Natural killer cell (primary cell): ENCODE measurements at regions not wholly inside any gene's neighbourhood (a gene's known extent, or its start where the extent isn't known, plus 50 kb on each side); places are given as distances from the start of the nearest gene placed in this dataset.

Source experiments
- ATAC-seq, 3 donors: fragments of 150-1000 bp in 2 of 3; fragments of 200-7000 bp in 1 of 3; cut with Tn5 transposase; 1 replicate in 1 of 3; 2 replicates in 2 of 3; pipeline ENCODE4 v1.10.0; 2021; ENCODE audit warnings: mild to moderate bottlenecking in 2 of 3, moderate library complexity in 2 of 3
- DNase-seq, 2 donors: peaks; one replicate each; pipeline versions ENCODE4 v3.0.0 to v3.0.0-alpha.2; 2013 to 2021; ENCODE audit warnings: mixed read lengths in 1 of 2
- H3K27ac ChIP-seq: one replicate; pipeline ENCODE4 v1.5.1; 2013; ENCODE audit warnings: mild to moderate bottlenecking, low read length
- H3K27me3 ChIP-seq: one replicate; pipeline ENCODE4 v1.6.1; 2013; ENCODE audit warnings: low read length; ENCODE audit not compliant: control insufficient read depth, insufficient read depth
- H3K36me3 ChIP-seq: one replicate; pipeline ENCODE4 v1.6.1; 2013; ENCODE audit warnings: low read length; ENCODE audit not compliant: control insufficient read depth, insufficient read depth
- H3K4me1 ChIP-seq: one replicate; pipeline ENCODE4 v1.6.1; 2013; ENCODE audit warnings: low read length; ENCODE audit not compliant: control insufficient read depth, insufficient read depth
- H3K4me3 ChIP-seq: one replicate; pipeline ENCODE4 v1.5.1; 2013; ENCODE audit warnings: low read length
- H3K9me3 ChIP-seq: one replicate; pipeline ENCODE4 v1.6.1; 2013; ENCODE audit warnings: low read length; ENCODE audit not compliant: control insufficient read depth, insufficient read depth
- H3K27ac Mint-ChIP-seq, 2 donors: one replicate each; pipeline ENCODE4 v1.8.0; 2022; ENCODE audit warnings: mild to moderate bottlenecking in 2 of 2, mixed read lengths in 2 of 2, moderate library complexity in 1 of 2
- H3K27me3 Mint-ChIP-seq, 2 donors: one replicate each; pipeline ENCODE4 v1.8.0; 2022; ENCODE audit warnings: low read depth in 2 of 2, mixed read lengths in 2 of 2
- H3K36me3 Mint-ChIP-seq: one replicate; pipeline ENCODE4 v1.8.0; 2022; ENCODE audit warnings: mixed read lengths
- H3K4me1 Mint-ChIP-seq, 2 donors: one replicate each; pipeline ENCODE4 v1.8.0; 2022; ENCODE audit warnings: mixed read lengths in 2 of 2
- H3K4me3 Mint-ChIP-seq: one replicate; pipeline ENCODE4 v1.8.0; 2022; ENCODE audit warnings: mild to moderate bottlenecking, moderate library complexity, mixed read lengths
- H3K9me3 Mint-ChIP-seq, 2 donors: one replicate each; pipeline ENCODE4 v1.8.0; 2022; ENCODE audit warnings: mixed read lengths in 2 of 2
- WGBS: methylation state at CpG from one replicate; pipeline ENCODE4 v1.1.7; 2013; ENCODE audit warnings: missing lambda C conversion rate; ENCODE audit not compliant: insufficient coverage; 5-methylcytosine and 5-hydroxymethylcytosine counted together
- intact Hi-C: fragments of 100-400 bp; cut with micrococcal nuclease; formaldehyde crosslinking; loops from one replicate; pipeline ENCODE4 v1.14.2; 2022
- TF ChIP-seq, protein P1 (sequence below): fragments of 200-600 bp; IDR thresholded peaks from one replicate; pipeline ENCODE4 v1.8.0; 2022; ENCODE audit warnings: antibody characterized with exemption

DNA sequence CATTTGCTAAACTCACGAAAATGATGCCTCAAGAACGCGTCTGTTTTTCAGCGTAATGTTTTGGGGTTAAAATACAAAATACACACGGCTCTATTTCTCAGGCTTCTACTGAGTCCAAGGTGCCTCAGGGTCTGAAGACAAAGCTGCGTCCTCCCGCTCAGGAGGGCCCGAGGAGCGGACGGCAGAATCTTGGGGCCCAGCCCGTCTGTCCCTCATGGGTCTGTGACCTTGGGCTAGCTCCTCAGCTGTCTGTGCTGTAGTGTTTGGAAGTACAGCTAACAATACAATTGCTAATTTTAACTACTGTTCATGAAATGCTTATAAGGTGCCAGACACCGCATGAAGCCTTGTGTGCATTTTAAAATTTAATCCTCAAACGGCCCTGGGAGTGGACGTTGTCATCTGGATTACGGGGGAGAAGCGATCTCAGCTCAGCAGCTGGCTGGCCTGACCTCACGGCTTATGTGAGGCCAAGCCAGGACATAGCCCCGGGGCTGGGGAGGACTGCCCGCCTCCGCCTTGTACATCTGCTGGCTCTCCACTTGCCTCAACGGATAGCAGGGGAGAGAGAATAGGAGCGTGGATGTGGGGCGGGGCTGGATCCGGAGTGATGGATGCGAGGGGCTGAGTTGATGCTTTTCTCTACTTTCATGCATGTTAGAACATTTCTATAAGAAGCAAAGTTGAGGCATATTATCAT, 357.4 kb downstream of the GLRX3 start:
- H3K4me3 ChIP-seq = no peak overlapping the region
- WGBS = 91% methylated on average over 24 of the region's 25 CpGs

DNA sequence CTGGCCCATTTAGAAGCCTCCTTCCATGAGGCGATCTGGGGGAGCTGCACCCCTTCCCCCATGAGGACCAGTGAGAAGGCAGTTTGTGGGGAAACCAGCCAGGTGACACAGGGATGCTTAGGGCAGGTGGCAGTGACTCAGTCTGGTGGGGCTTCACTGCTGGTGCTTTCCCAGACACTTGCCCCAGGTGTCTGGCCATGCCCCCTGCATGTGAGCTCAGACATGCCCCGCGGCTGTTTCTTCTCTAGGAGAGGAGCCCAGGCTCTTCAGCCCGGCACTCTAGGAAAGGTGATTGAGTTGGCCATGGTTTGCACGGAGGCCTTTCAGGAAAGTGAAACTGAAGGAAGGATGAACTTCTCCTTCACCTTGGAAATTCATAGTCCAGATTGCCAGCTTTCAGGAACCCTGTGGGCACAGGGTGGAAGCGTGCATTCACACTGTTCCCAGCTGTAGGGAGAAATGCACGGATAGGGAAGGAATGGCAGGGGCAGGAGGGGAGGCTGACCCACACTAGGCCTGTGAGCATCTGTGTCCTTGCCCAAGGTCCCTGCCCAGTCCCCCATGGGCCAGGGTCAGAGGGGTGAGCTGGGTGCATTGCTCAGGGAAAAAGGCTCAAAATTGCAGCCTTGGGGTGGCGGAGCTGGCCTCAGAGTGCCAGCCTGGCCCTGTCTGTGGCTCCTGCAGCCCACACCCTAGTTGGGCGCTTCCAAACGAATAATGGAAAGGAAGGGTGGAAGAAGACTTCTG, 359.1 kb downstream of the GLRX3 start:
- H3K4me3 Mint-ChIP-seq = no peak overlapping the region
- no peaks in the 10 kb centered on the region for H3K27me3 ChIP-seq
- no peaks in the 10 kb centered on the region for H3K36me3 ChIP-seq
- no peak overlapping the region for H3K27ac ChIP-seq
- H3K36me3 Mint-ChIP-seq = no peaks in the 10 kb centered on the region
- H3K9me3 Mint-ChIP-seq = no peaks in the 10 kb centered on the region
- no peak overlapping the region for H3K4me3 ChIP-seq
- H3K9me3 ChIP-seq = no peaks in the 10 kb centered on the region
- TF ChIP-seq, protein P1, sequence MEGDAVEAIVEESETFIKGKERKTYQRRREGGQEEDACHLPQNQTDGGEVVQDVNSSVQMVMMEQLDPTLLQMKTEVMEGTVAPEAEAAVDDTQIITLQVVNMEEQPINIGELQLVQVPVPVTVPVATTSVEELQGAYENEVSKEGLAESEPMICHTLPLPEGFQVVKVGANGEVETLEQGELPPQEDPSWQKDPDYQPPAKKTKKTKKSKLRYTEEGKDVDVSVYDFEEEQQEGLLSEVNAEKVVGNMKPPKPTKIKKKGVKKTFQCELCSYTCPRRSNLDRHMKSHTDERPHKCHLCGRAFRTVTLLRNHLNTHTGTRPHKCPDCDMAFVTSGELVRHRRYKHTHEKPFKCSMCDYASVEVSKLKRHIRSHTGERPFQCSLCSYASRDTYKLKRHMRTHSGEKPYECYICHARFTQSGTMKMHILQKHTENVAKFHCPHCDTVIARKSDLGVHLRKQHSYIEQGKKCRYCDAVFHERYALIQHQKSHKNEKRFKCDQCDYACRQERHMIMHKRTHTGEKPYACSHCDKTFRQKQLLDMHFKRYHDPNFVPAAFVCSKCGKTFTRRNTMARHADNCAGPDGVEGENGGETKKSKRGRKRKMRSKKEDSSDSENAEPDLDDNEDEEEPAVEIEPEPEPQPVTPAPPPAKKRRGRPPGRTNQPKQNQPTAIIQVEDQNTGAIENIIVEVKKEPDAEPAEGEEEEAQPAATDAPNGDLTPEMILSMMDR = no peak
- H3K4me1 Mint-ChIP-seq = no peaks in the 10 kb centered on the region
- no peaks in the 10 kb centered on the region for H3K4me1 ChIP-seq
- no peak for ATAC-seq
- DNase-seq = no peak
- 85% methylated on average over 10 of the region's 10 CpGs for WGBS
- intact Hi-C loops = no loop called here
- no peaks in the 10 kb centered on the region for H3K27me3 Mint-ChIP-seq
- H3K27ac Mint-ChIP-seq = no peak overlapping the region

More for the DNA sequence above, 357.4 kb downstream of the GLRX3 start:
- H3K9me3 Mint-ChIP-seq = no peaks in the 10 kb centered on the region
- no peaks in the 10 kb centered on the region for H3K36me3 ChIP-seq
- H3K9me3 ChIP-seq = no peaks in the 10 kb centered on the region
- no peak for ATAC-seq
- intact Hi-C loops = no loop called here
- H3K27ac ChIP-seq = no peak overlapping the region
- H3K4me1 Mint-ChIP-seq = no peaks in the 10 kb centered on the region
- TF ChIP-seq, protein P1 = no peak
- no peaks in the 10 kb centered on the region for H3K27me3 ChIP-seq
- no peak overlapping the region for H3K4me3 Mint-ChIP-seq
- H3K36me3 Mint-ChIP-seq = no peaks in the 10 kb centered on the region
- DNase-seq = no peak
- no peaks in the 10 kb centered on the region for H3K4me1 ChIP-seq
- no peak overlapping the region for H3K27ac Mint-ChIP-seq
- H3K27me3 Mint-ChIP-seq = no peaks in the 10 kb centered on the region

GRCh38 chr10:130495891-130496636, 359.9 kb downstream of the GLRX3 start:
- H3K4me3 Mint-ChIP-seq = no peak overlapping the region
- H3K27me3 Mint-ChIP-seq = no peaks in the 10 kb centered on the region
- H3K36me3 ChIP-seq = no peaks in the 10 kb centered on the region
- H3K4me1 ChIP-seq = no peaks in the 10 kb centered on the region
- no peak overlapping the region for H3K4me3 ChIP-seq
- H3K27ac ChIP-seq = no peak overlapping the region
- H3K27ac Mint-ChIP-seq = no peak overlapping the region
- no peaks in the 10 kb centered on the region for H3K9me3 Mint-ChIP-seq
- DNase-seq (peak in 1 of 2 donors; percentile 4), ATAC-seq (no peak)
- no peaks in the 10 kb centered on the region for H3K27me3 ChIP-seq
- H3K9me3 ChIP-seq = no peaks in the 10 kb centered on the region
- TF ChIP-seq, protein P1 = no peak
- 83% methylated on average over 14 of the region's 14 CpGs for WGBS
- intact Hi-C loops = no loop called here
- H3K4me1 Mint-ChIP-seq = no peaks in the 10 kb centered on the region
- H3K36me3 Mint-ChIP-seq = no peaks in the 10 kb centered on the region
